Endothelial cell of umbilical vein (primary cell): ENCODE measurements at regions not wholly inside any gene's neighbourhood (a gene's known extent, or its start where the extent isn't known, plus 50 kb on each side); places are given as distances from the start of the nearest gene placed in this dataset.

Experiments used
- CTCF ChIP-seq, 2 donors: IDR thresholded peaks; 1 replicate in 1 of 2; 2 replicates in 1 of 2; pipeline ENCODE4 v1.5.1; 2011; ENCODE audit warnings: low read length in 2 of 2, mild to moderate bottlenecking in 2 of 2, moderate library complexity in 2 of 2, control low read depth in 1 of 2, inconsistent platforms in 1 of 2, low read depth in 1 of 2; ENCODE audit not compliant: insufficient read depth in 1 of 2; ENCODE audit errors: extremely low read depth in 1 of 2
- EZH2 ChIP-seq: IDR thresholded peaks from 2 replicates; pipeline ENCODE4 v1.6.1; 2012; ENCODE audit warnings: borderline replicate concordance, low read depth, mild to moderate bottlenecking, moderate library complexity, low read length, inconsistent platforms; ENCODE audit not compliant: severe bottlenecking
- FOS ChIP-seq: IDR thresholded peaks from 2 replicates; pipeline ENCODE4 v1.6.1; 2011; ENCODE audit warnings: mild to moderate bottlenecking, low read length, moderate library complexity, borderline replicate concordance; ENCODE audit not compliant: insufficient read depth
- MAX ChIP-seq: IDR thresholded peaks from 2 replicates; pipeline ENCODE4 v1.6.1; 2011; ENCODE audit not compliant: insufficient read depth, insufficient read length
- POLR2A ChIP-seq: IDR thresholded peaks from 2 replicates; pipeline ENCODE4 v1.6.1; 2012; ENCODE audit warnings: low read depth, mild to moderate bottlenecking, control low read depth, low read length
- POLR2AphosphoS5 ChIP-seq: IDR thresholded peaks from 2 replicates; pipeline ENCODE4 v1.6.1; 2012; ENCODE audit warnings: low read depth, mild to moderate bottlenecking, control low read depth, low read length, moderate library complexity; ENCODE audit not compliant: insufficient read depth

GRCh38 chr16:73724503-73724902 lies 572.1 kb upstream of the PSMD7 start:
- no peak for TF ChIP-seq EZH2
- no peak for TF ChIP-seq MAX
- TF ChIP-seq CTCF (IDR thresholded peaks at IDR 0.05; ENCODE audit: extremely low read depth in 1 of 2, insufficient read depth in 1 of 2, low read depth in 1 of 2, low read length in 2 of 2), result no peak
- no peak for TF ChIP-seq POLR2AphosphoS5
- TF ChIP-seq FOS, result no peak
- no peak for TF ChIP-seq POLR2A
